ENCODE measurements at regions not wholly inside any gene's neighbourhood (a gene's known extent, or its start where the extent isn't known, plus 50 kb on each side); places are given as distances from the start of the nearest gene placed in this dataset.

GRCh38 chr7:25399000-25399750 lies 170.9 kb upstream of the NPVF start:
- no peak for DNase-seq

GRCh38 chr7:25402532-25402931 lies 174.2 kb upstream of the NPVF start:
- DNase-seq = no peak

GRCh38 chr7:25405736-25406135 lies 177.4 kb upstream of the NPVF start:
- DNase-seq = no peak

GRCh38 chr7:25407053-25407452 lies 178.8 kb upstream of the NPVF start:
- no peak for DNase-seq

- no peak for DNase-seq
Observed at GRCh38 chr7:25408012-25408687, 179.9 kb upstream of the NPVF start.

GRCh38 chr7:25408876-25409275 lies 180.6 kb upstream of the NPVF start:
- no peak for DNase-seq

- no peak for DNase-seq
Observed at GRCh38 chr7:25409897-25410636, 181.8 kb upstream of the NPVF start.

GRCh38 chr7:25420771-25421170 lies 192.5 kb upstream of the NPVF start:
- no peak for DNase-seq

- no peak for DNase-seq
Observed at GRCh38 chr7:25424113-25424512, 195.8 kb upstream of the NPVF start.

GRCh38 chr7:25424855-25425254 lies 196.6 kb upstream of the NPVF start:
- DNase-seq = no peak

GRCh38 chr7:25427721-25428120 lies 199.4 kb upstream of the NPVF start:
- DNase-seq = no peak

GRCh38 chr7:25429731-25430130 lies 201.4 kb upstream of the NPVF start:
- DNase-seq = no peak

GRCh38 chr7:25430200-25430931 lies 202.1 kb upstream of the NPVF start:
- DNase-seq = no peak

- DNase-seq = no peak
Observed at GRCh38 chr7:25431956-25432450, 203.7 kb upstream of the NPVF start.

GRCh38 chr7:25432807-25433206 lies 204.5 kb upstream of the NPVF start:
- no peak for DNase-seq

GRCh38 chr7:25436413-25436812 lies 208.1 kb upstream of the NPVF start:
- no peak for DNase-seq

GRCh38 chr7:25437308-25437707 lies 209.0 kb upstream of the NPVF start:
- no peak for DNase-seq

- no peak for DNase-seq
Observed at GRCh38 chr7:25444991-25445390, 216.7 kb upstream of the NPVF start.

- no peak for DNase-seq
Observed at GRCh38 chr7:25448301-25448700, 220.0 kb upstream of the NPVF start.

GRCh38 chr7:25454020-25454419 lies 225.7 kb upstream of the NPVF start:
- no peak for DNase-seq

- DNase-seq = no peak
Observed at GRCh38 chr7:25454562-25455041, 226.3 kb upstream of the NPVF start.

GRCh38 chr7:25455683-25456251 lies 227.5 kb upstream of the NPVF start:
- no peak for DNase-seq
